Right lobe of liver (tissue), 4 donors: ENCODE measurements at regions not wholly inside any gene's neighbourhood (a gene's known extent, or its start where the extent isn't known, plus 50 kb on each side); places are given as distances from the start of the nearest gene placed in this dataset.

Experiments
- POLR2A ChIP-seq: fragments of 450-650 bp; IDR thresholded peaks from one replicate; pipeline ENCODE4 v1.6.1; 2017; ENCODE audit warnings: antibody characterized with exemption, mild to moderate bottlenecking
- TF ChIP-seq, protein P1 (sequence below), 4 donors: fragments of 200-600 bp in 3 of 4; fragments of 450-650 bp in 1 of 4; IDR thresholded peaks; one replicate each; pipeline versions ENCODE4 v1.5.1 to v1.8.0; 2016 to 2022; ENCODE audit warnings: antibody characterized with exemption in 4 of 4, mild to moderate bottlenecking in 2 of 4
- donor health status: DM: no; HTN: no; CAD: no.
- donor health status: DM: no; HTN: no; CAD: no.
- donor health status: DM: no; HTN: yes; CAD: no.

- TF ChIP-seq, protein P1, sequence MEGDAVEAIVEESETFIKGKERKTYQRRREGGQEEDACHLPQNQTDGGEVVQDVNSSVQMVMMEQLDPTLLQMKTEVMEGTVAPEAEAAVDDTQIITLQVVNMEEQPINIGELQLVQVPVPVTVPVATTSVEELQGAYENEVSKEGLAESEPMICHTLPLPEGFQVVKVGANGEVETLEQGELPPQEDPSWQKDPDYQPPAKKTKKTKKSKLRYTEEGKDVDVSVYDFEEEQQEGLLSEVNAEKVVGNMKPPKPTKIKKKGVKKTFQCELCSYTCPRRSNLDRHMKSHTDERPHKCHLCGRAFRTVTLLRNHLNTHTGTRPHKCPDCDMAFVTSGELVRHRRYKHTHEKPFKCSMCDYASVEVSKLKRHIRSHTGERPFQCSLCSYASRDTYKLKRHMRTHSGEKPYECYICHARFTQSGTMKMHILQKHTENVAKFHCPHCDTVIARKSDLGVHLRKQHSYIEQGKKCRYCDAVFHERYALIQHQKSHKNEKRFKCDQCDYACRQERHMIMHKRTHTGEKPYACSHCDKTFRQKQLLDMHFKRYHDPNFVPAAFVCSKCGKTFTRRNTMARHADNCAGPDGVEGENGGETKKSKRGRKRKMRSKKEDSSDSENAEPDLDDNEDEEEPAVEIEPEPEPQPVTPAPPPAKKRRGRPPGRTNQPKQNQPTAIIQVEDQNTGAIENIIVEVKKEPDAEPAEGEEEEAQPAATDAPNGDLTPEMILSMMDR (IDR thresholded peaks at IDR 0.05): no peak
- TF ChIP-seq POLR2A: no peak
Measured at GRCh38 chr16:64196444-64196843, 925.4 kb downstream of the CDH11 start.
